Glutamatergic neuron (in vitro differentiated cells): ENCODE measurements at regions not wholly inside any gene's neighbourhood (a gene's known extent, or its start where the extent isn't known, plus 50 kb on each side); places are given as distances from the start of the nearest gene placed in this dataset.

Source experiments
- DNase-seq: peaks from one replicate; pipeline ENCODE4 v3.0.0; 2022
- H3K27ac Mint-ChIP-seq: one replicate; pipeline ENCODE4 v1.8.0; 2020; ENCODE audit warnings: mild to moderate bottlenecking, mixed read lengths, inconsistent platforms; ENCODE audit not compliant: unreplicated experiment
- H3K27me3 Mint-ChIP-seq: one replicate; pipeline ENCODE4 v1.8.0; 2020; ENCODE audit warnings: mild to moderate bottlenecking, moderate library complexity, mixed read lengths, inconsistent platforms; ENCODE audit not compliant: unreplicated experiment
- H3K36me3 Mint-ChIP-seq: one replicate; pipeline ENCODE4 v1.8.0; 2020; ENCODE audit warnings: mild to moderate bottlenecking, mixed read lengths, inconsistent platforms; ENCODE audit not compliant: unreplicated experiment
- H3K4me1 Mint-ChIP-seq: one replicate; pipeline ENCODE4 v1.8.0; 2020; ENCODE audit warnings: mild to moderate bottlenecking, low read depth, mixed read lengths, inconsistent platforms; ENCODE audit not compliant: unreplicated experiment
- H3K4me3 Mint-ChIP-seq: one replicate; pipeline ENCODE4 v1.8.0; 2020; ENCODE audit warnings: mild to moderate bottlenecking, mixed read lengths, inconsistent platforms; ENCODE audit not compliant: unreplicated experiment
- H3K9me3 Mint-ChIP-seq: one replicate; pipeline ENCODE4 v1.8.0; 2020; ENCODE audit warnings: mild to moderate bottlenecking, moderate library complexity, mixed read lengths, inconsistent platforms; ENCODE audit not compliant: unreplicated experiment
- CTCF ChIP-seq: fragments of 200-600 bp; sonication (generic); IDR thresholded peaks from one replicate; pipeline ENCODE4 v1.5.0; 2021; ENCODE audit not compliant: partially characterized antibody, unreplicated experiment

GRCh38 chr17:79509008-79509407, 101.8 kb downstream of the RBFOX3 start:
- H3K27ac Mint-ChIP-seq = no peak overlapping the region
- peaks cover 18% of the 10 kb centered on the region for H3K9me3 Mint-ChIP-seq
- no peak for DNase-seq
- H3K4me3 Mint-ChIP-seq = no peak overlapping the region
- peaks cover 10% of the 10 kb centered on the region for H3K36me3 Mint-ChIP-seq
- peaks cover 16% of the 10 kb centered on the region for H3K27me3 Mint-ChIP-seq
- no peak for TF ChIP-seq CTCF
- H3K4me1 Mint-ChIP-seq = peaks cover 20% of the 10 kb centered on the region

GRCh38 chr17:79508291-79508716, 102.5 kb downstream of the RBFOX3 start:
- no peak for TF ChIP-seq CTCF
- Mint-ChIP-seq H3K27ac (no peak overlapping the region), H3K4me1 (peaks cover 24% of the 10 kb centered on the region), H3K9me3 (peaks cover 18% of the 10 kb centered on the region), H3K4me3 (no peak overlapping the region), H3K36me3 (peaks cover 10% of the 10 kb centered on the region), H3K27me3 (peaks cover 16% of the 10 kb centered on the region)
- no peak for DNase-seq

- H3K27me3 Mint-ChIP-seq = peaks cover 16% of the 10 kb centered on the region
- H3K27ac Mint-ChIP-seq = no peak overlapping the region
- H3K4me1 Mint-ChIP-seq = peaks cover 30% of the 10 kb centered on the region
- no peak for DNase-seq
- H3K9me3 Mint-ChIP-seq = peaks cover 18% of the 10 kb centered on the region
- H3K36me3 Mint-ChIP-seq = peaks cover 10% of the 10 kb centered on the region
- no peak overlapping the region for H3K4me3 Mint-ChIP-seq
- no peak for TF ChIP-seq CTCF
Observed at GRCh38 chr17:79506955-79507354, 103.9 kb downstream of the RBFOX3 start.

- H3K36me3 Mint-ChIP-seq = peaks cover 9% of the 10 kb centered on the region
- no peak overlapping the region for H3K4me3 Mint-ChIP-seq
- H3K9me3 Mint-ChIP-seq = peaks cover 19% of the 10 kb centered on the region
- peaks cover 13% of the 10 kb centered on the region for H3K27me3 Mint-ChIP-seq
- no peak for TF ChIP-seq CTCF
- no peak for DNase-seq
- H3K27ac Mint-ChIP-seq = peak overlapping the region; percentile 64
- peaks cover 36% of the 10 kb centered on the region for H3K4me1 Mint-ChIP-seq
Observed at GRCh38 chr17:79506150-79506870, 104.5 kb downstream of the RBFOX3 start.

- no peak for DNase-seq
- Mint-ChIP-seq H3K36me3 (peaks cover 6% of the 10 kb centered on the region), H3K9me3 (peaks cover 19% of the 10 kb centered on the region), H3K27ac (no peak overlapping the region), H3K27me3 (peaks cover 10% of the 10 kb centered on the region), H3K4me3 (no peak overlapping the region), H3K4me1 (peaks cover 43% of the 10 kb centered on the region)
- no peak for TF ChIP-seq CTCF
Observed at GRCh38 chr17:79505199-79505598, 105.7 kb downstream of the RBFOX3 start.
